Cardiac fibroblast (primary cell): ENCODE measurements at regions not wholly inside any gene's neighbourhood (a gene's known extent, or its start where the extent isn't known, plus 50 kb on each side); places are given as distances from the start of the nearest gene placed in this dataset.
"Not testable (repeated sequence)": the region's sequence is repeated elsewhere in the genome, so short reads cannot be mapped to it uniquely, and the experiment has no call there.

Experiments
- DNase-seq, 2 donors: peaks; one replicate each; pipeline versions ENCODE4 v3.0.0 to v3.0.0-alpha.2; 2010; ENCODE audit warnings: low read depth in 2 of 2
- H3K4me3 ChIP-seq, 2 donors: replicated peaks in 1 of 2; 1 replicate in 1 of 2; 2 replicates in 1 of 2; pipeline ENCODE4 v1.5.1; 2011; ENCODE audit warnings: low read depth in 2 of 2, low read length in 2 of 2, mild to moderate bottlenecking in 2 of 2, moderate library complexity in 1 of 2
- CTCF ChIP-seq: IDR thresholded peaks from one replicate; pipeline ENCODE4 v1.5.1; 2011; ENCODE audit warnings: low read depth, mild to moderate bottlenecking, low read length, inconsistent platforms

GRCh38 chr6:121592261-121592935, 157.0 kb downstream of the GJA1 start:
- no peak overlapping the region for H3K4me3 ChIP-seq
- DNase-seq: no peak
- no peak for TF ChIP-seq CTCF

- peak in 1 of 2 donors; percentile 56 for DNase-seq
- no peak overlapping the region for H3K4me3 ChIP-seq
- TF ChIP-seq CTCF: no peak
Measured at GRCh38 chr6:121593011-121593641, 157.7 kb downstream of the GJA1 start.

GRCh38 chr6:121594053-121594452, 158.6 kb downstream of the GJA1 start:
- no peak for TF ChIP-seq CTCF
- no peak for DNase-seq
- no peak overlapping the region for H3K4me3 ChIP-seq

GRCh38 chr6:121595646-121596045, 160.2 kb downstream of the GJA1 start:
- DNase-seq: no peak
- TF ChIP-seq CTCF: no peak
- no peak overlapping the region for H3K4me3 ChIP-seq

- peak in 1 of 2 donors; percentile 24 for DNase-seq
- no peak overlapping the region for H3K4me3 ChIP-seq
- no peak for TF ChIP-seq CTCF
Measured at GRCh38 chr6:121596441-121596840, 161.0 kb downstream of the GJA1 start.

GRCh38 chr6:121597654-121598053, 162.2 kb downstream of the GJA1 start:
- H3K4me3 ChIP-seq: no peak overlapping the region
- no peak for TF ChIP-seq CTCF
- DNase-seq: peak in 1 of 2 donors; percentile 74

- DNase-seq, H3K4me3 ChIP-seq: not testable (repeated sequence)
Measured at GRCh38 chr6:121599331-121599730, 163.9 kb downstream of the GJA1 start.
